Keratinocyte (primary cell): ENCODE measurements at regions not wholly inside any gene's neighbourhood (a gene's known extent, or its start where the extent isn't known, plus 50 kb on each side); places are given as distances from the start of the nearest gene placed in this dataset.

Source experiments
- DNase-seq: peaks from one replicate; pipeline ENCODE4 v3.0.0-alpha.2; 2011; ENCODE audit warnings: low read depth, missing footprints, low spot score
- FAIRE-seq: peaks from 2 replicates; lab custom pipeline; 2011; peaks lifted over from hg19 to GRCh38; lab: Jason Lieb, UNC
- H2AFZ ChIP-seq: 2 replicates; pipeline ENCODE4 v1.6.0; 2012; ENCODE audit warnings: low read length, control low read depth, inconsistent platforms; ENCODE audit not compliant: control insufficient read depth
- H3K27ac ChIP-seq: 2 replicates; pipeline ENCODE4 v1.5.1; 2011; ENCODE audit warnings: low read length; ENCODE audit not compliant: control insufficient read depth, insufficient read depth
- H3K27me3 ChIP-seq: 3 replicates; pipeline ENCODE4 v1.6.0; 2011; ENCODE audit warnings: low read length; ENCODE audit not compliant: control insufficient read depth, insufficient read depth; ENCODE audit errors: extremely low read depth
- H3K36me3 ChIP-seq, 2 experiments: 2 replicates in 1 of 2; 3 replicates in 1 of 2; pipeline ENCODE4 v1.5.1; 2011; ENCODE audit warnings: low read length in 2 of 2, mild to moderate bottlenecking in 1 of 2; ENCODE audit not compliant: control insufficient read depth in 2 of 2, insufficient read depth in 2 of 2; ENCODE audit errors: extremely low read depth in 1 of 2
- H3K4me1 ChIP-seq: 3 replicates; pipeline ENCODE4 v1.5.1; 2011; ENCODE audit warnings: low read length; ENCODE audit not compliant: control insufficient read depth, insufficient read depth; ENCODE audit errors: extremely low read depth
- H3K4me2 ChIP-seq: 3 replicates; pipeline ENCODE4 v1.6.0; 2011; ENCODE audit warnings: low read depth, low read length; ENCODE audit not compliant: control insufficient read depth, insufficient read depth; ENCODE audit errors: extremely low read depth
- H3K4me3 ChIP-seq, 3 experiments: fragments of 200-600 bp in 1 of 3; sonication (generic) in 1 of 3; 2 replicates in 2 of 3; 3 replicates in 1 of 3; pipeline ENCODE4 v1.5.1; 2011 to 2016; ENCODE audit warnings: low read length in 3 of 3, mild to moderate bottlenecking in 3 of 3, control low read depth in 2 of 3, inconsistent platforms in 1 of 3, low read depth in 1 of 3, mixed read lengths in 1 of 3, mixed run types in 1 of 3, moderate library complexity in 1 of 3; ENCODE audit not compliant: control insufficient read depth in 2 of 3, insufficient read depth in 2 of 3; ENCODE audit errors: extremely low read depth in 1 of 3
- H3K79me2 ChIP-seq: 2 replicates; pipeline ENCODE4 v1.6.0; 2012; ENCODE audit warnings: low read length; ENCODE audit not compliant: control insufficient read depth, insufficient read depth
- H3K9ac ChIP-seq: 3 replicates; pipeline ENCODE4 v1.6.0; 2011; ENCODE audit warnings: low read length; ENCODE audit not compliant: control insufficient read depth, insufficient read depth; ENCODE audit errors: extremely low read depth
- H3K9me1 ChIP-seq: 3 replicates; pipeline ENCODE4 v1.6.0; 2011; ENCODE audit warnings: low read length; ENCODE audit not compliant: control insufficient read depth, insufficient read depth; ENCODE audit errors: extremely low read depth
- H3K9me3 ChIP-seq: 2 replicates; pipeline ENCODE4 v1.5.1; 2012; ENCODE audit warnings: low read depth, low read length; ENCODE audit not compliant: control insufficient read depth
- H4K20me1 ChIP-seq: 3 replicates; pipeline ENCODE4 v1.6.0; 2011; ENCODE audit warnings: low read length; ENCODE audit not compliant: control insufficient read depth, insufficient read depth; ENCODE audit errors: extremely low read depth
- EZH2 ChIP-seq: IDR thresholded peaks from one replicate; pipeline ENCODE4 v1.6.1; 2012; ENCODE audit warnings: inconsistent platforms, mild to moderate bottlenecking, low read length, moderate library complexity
- dilution Hi-C: fragments of 300-500 bp; cut with MboI; formaldehyde crosslinking; loops from one replicate; pipeline ENCODE4 v1.7.0; 2020; ENCODE audit warnings: low sequenced_read_pairs; ENCODE audit not compliant: extremely low pct_ligation_motif_present
- TF ChIP-seq, protein P1 (sequence below), 3 experiments: IDR thresholded peaks in 1 of 3; conservative IDR thresholded peaks in 1 of 3; optimal IDR thresholded peaks in 1 of 3; 2 replicates in 2 of 3; 3 replicates in 1 of 3; pipeline versions ENCODE3 to v1.5.1; 2011; ENCODE audit warnings: low read length in 3 of 3, mild to moderate bottlenecking in 3 of 3, moderate library complexity in 2 of 3, control low read depth in 1 of 3, inconsistent platforms in 1 of 3; ENCODE audit not compliant: insufficient read depth in 2 of 3; ENCODE audit errors: extremely low read depth in 1 of 3

DNA sequence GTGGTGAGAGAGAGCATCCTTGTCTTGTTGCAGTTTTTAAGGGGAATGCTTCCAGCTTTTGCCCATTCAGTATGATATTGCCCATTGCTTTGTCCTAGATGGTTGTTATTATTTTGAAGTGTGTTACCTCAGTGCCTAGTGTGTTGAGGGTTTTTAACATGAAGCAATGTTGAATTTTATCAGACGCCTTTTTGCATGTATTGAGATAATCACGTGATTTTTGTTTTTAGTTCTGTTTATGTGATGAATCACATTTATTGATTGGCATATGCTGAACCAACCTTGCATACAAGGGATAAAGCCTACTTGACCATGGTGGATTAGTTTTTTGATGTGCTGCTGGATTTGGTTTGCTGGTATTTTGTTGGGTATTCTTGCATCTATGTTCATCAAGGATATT, 302.3 kb upstream of the G2E3 start:
- no peak for TF ChIP-seq EZH2
- TF ChIP-seq, protein P1, sequence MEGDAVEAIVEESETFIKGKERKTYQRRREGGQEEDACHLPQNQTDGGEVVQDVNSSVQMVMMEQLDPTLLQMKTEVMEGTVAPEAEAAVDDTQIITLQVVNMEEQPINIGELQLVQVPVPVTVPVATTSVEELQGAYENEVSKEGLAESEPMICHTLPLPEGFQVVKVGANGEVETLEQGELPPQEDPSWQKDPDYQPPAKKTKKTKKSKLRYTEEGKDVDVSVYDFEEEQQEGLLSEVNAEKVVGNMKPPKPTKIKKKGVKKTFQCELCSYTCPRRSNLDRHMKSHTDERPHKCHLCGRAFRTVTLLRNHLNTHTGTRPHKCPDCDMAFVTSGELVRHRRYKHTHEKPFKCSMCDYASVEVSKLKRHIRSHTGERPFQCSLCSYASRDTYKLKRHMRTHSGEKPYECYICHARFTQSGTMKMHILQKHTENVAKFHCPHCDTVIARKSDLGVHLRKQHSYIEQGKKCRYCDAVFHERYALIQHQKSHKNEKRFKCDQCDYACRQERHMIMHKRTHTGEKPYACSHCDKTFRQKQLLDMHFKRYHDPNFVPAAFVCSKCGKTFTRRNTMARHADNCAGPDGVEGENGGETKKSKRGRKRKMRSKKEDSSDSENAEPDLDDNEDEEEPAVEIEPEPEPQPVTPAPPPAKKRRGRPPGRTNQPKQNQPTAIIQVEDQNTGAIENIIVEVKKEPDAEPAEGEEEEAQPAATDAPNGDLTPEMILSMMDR (optimal IDR thresholded peaks at IDR 0.05 in 1 of 3, IDR thresholded peaks at IDR 0.05 in 1 of 3, conservative IDR thresholded peaks at IDR 0.05 in 1 of 3; ENCODE audit: extremely low read depth in 1 of 3, insufficient read depth in 2 of 3, low read length in 3 of 3) = no peak
- no peaks in the 10 kb centered on the region for H3K9me3 ChIP-seq
- dilution Hi-C loops = no loop called here
- H3K79me2 ChIP-seq = no peaks in the 10 kb centered on the region
- no peak overlapping the region for H3K4me2 ChIP-seq
- H3K27ac ChIP-seq = no peak overlapping the region
- no peaks in the 10 kb centered on the region for H3K36me3 ChIP-seq
- H3K4me1 ChIP-seq = peaks cover 10% of the 10 kb centered on the region
- DNase-seq (no peak), FAIRE-seq (no peak)
- H3K27me3 ChIP-seq = no peaks in the 10 kb centered on the region
- no peaks in the 10 kb centered on the region for H3K9me1 ChIP-seq
- H2AFZ ChIP-seq = no peak overlapping the region
- no peaks in the 10 kb centered on the region for H4K20me1 ChIP-seq
- no peak overlapping the region for H3K9ac ChIP-seq
- no peak overlapping the region for H3K4me3 ChIP-seq

DNA sequence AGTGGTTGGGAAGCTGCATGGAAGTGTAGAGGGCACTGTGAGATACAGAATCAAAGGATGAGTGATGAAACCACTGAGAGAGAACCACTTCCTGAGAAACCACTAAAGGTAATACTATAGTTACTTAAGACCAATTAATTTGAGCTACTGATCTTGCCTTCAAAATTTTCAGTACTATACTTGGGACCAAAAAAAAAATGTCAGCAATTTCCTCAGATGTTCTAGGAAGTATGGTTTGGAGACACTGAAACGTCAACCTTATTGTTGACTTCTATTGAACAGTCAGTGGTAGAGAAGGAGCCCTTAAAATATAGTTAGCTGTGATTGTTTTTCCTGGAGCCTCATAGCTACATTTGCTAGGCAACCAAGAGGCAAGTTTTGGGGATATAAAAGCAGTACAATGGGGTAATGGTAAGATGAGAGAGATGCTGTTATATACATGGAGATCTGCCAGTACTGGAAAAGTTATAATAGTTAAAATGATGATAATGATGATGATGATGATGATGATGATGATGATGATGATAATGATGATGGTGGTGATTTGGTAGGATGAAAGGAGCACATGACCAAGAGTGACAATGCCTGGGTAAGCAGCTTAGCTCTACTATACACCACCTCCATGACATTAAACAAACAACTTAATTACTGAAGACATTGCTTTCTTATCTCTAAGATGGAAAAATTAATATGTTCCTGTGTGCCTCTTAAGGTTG, 300.9 kb upstream of the G2E3 start:
- Histone ChIP-seq H3K9me1 (no peaks in the 10 kb centered on the region), H3K4me2 (no peak overlapping the region), H2AFZ (no peak overlapping the region), H4K20me1 (no peaks in the 10 kb centered on the region), H3K79me2 (no peaks in the 10 kb centered on the region), H3K27me3 (no peaks in the 10 kb centered on the region), H3K27ac (no peak overlapping the region), H3K9me3 (no peaks in the 10 kb centered on the region), H3K36me3 (no peaks in the 10 kb centered on the region), H3K4me3 (no peak overlapping the region), H3K9ac (no peak overlapping the region), H3K4me1 (peaks cover 3% of the 10 kb centered on the region)
- no peak for TF ChIP-seq EZH2
- TF ChIP-seq, protein P1 (optimal IDR thresholded peaks at IDR 0.05 in 1 of 3, IDR thresholded peaks at IDR 0.05 in 1 of 3, conservative IDR thresholded peaks at IDR 0.05 in 1 of 3; ENCODE audit: extremely low read depth in 1 of 3, insufficient read depth in 2 of 3, low read length in 3 of 3) = no peak
- DNase-seq (no peak), FAIRE-seq (no peak)
- dilution Hi-C loops = no loop called here
